NAMALWA (cell line): ENCODE measurements at regions not wholly inside any gene's neighbourhood (a gene's known extent, or its start where the extent isn't known, plus 50 kb on each side); places are given as distances from the start of the nearest gene placed in this dataset.

Experiments used
- DNase-seq: peaks from one replicate; pipeline ENCODE4 v3.0.0-alpha.2; 2015; ENCODE audit warnings: low spot score

GRCh38 chr5:30846171-30846570 lies 347.3 kb upstream of the CDH6 start:
- DNase-seq: no peak

- DNase-seq: no peak
These were observed 348.3 kb upstream of the CDH6 start for GRCh38 chr5:30845194-30845593.

GRCh38 chr5:30843541-30843940 lies 349.9 kb upstream of the CDH6 start:
- DNase-seq: no peak

- DNase-seq: no peak
These were observed 353.5 kb upstream of the CDH6 start for GRCh38 chr5:30839956-30840355.

- no peak for DNase-seq
These were observed 354.5 kb upstream of the CDH6 start for GRCh38 chr5:30838936-30839496.

GRCh38 chr5:30832519-30832918 lies 361.0 kb upstream of the CDH6 start:
- no peak for DNase-seq

GRCh38 chr5:30831605-30832004 lies 361.9 kb upstream of the CDH6 start:
- no peak for DNase-seq

- DNase-seq: no peak
These were observed 362.4 kb upstream of the CDH6 start for GRCh38 chr5:30831123-30831522.

GRCh38 chr5:30811298-30811697 lies 382.2 kb upstream of the CDH6 start:
- no peak for DNase-seq

- no peak for DNase-seq
These were observed 383.6 kb upstream of the CDH6 start for GRCh38 chr5:30809933-30810332.

GRCh38 chr5:30808996-30809395 lies 384.5 kb upstream of the CDH6 start:
- no peak for DNase-seq

GRCh38 chr5:30804739-30805505 lies 388.6 kb upstream of the CDH6 start:
- DNase-seq: no peak

GRCh38 chr5:30802961-30803705 lies 390.4 kb upstream of the CDH6 start:
- no peak for DNase-seq

- DNase-seq: no peak
These were observed 411.8 kb upstream of the CDH6 start for GRCh38 chr5:30781643-30782042.

- DNase-seq: no peak
These were observed 425.3 kb upstream of the CDH6 start for GRCh38 chr5:30768056-30768690.

GRCh38 chr5:30765706-30766105 lies 427.8 kb upstream of the CDH6 start:
- no peak for DNase-seq

- DNase-seq: no peak
These were observed 428.3 kb upstream of the CDH6 start for GRCh38 chr5:30765227-30765626.

- no peak for DNase-seq
These were observed 428.8 kb upstream of the CDH6 start for GRCh38 chr5:30764704-30765103.

GRCh38 chr5:30759731-30760130 lies 433.8 kb upstream of the CDH6 start:
- DNase-seq: no peak

- DNase-seq: no peak
These were observed 441.5 kb upstream of the CDH6 start for GRCh38 chr5:30752015-30752414.

- no peak for DNase-seq
These were observed 443.5 kb upstream of the CDH6 start for GRCh38 chr5:30749971-30750370.

- DNase-seq: no peak
These were observed 446.1 kb upstream of the CDH6 start for GRCh38 chr5:30747412-30747811.

- no peak for DNase-seq
These were observed 456.8 kb upstream of the CDH6 start for GRCh38 chr5:30736669-30737068.
